Psoas muscle (tissue), 7 donors: ENCODE measurements at regions not wholly inside any gene's neighbourhood (a gene's known extent, or its start where the extent isn't known, plus 50 kb on each side); places are given as distances from the start of the nearest gene placed in this dataset.

Experiments
- ATAC-seq, 4 donors: fragments of 200-7000 bp; cut with Tn5 transposase; one replicate each; pipeline ENCODE4 v1.9.1; 2020; ENCODE audit warnings: moderate library complexity in 3 of 4, mild to moderate bottlenecking in 2 of 4
- DNase-seq, 2 donors: peaks; one replicate each; pipeline ENCODE4 v3.0.0-alpha.2; 2020
- H3K27ac ChIP-seq: fragments of 200-600 bp; one replicate; pipeline ENCODE4 v1.8.0; 2022
- H3K27me3 ChIP-seq, 3 donors: fragments of 200-600 bp in 1 of 3; one replicate each; pipeline versions ENCODE4 v1.6.1 to v1.8.0; 2013 to 2022; ENCODE audit warnings: low read length in 2 of 3, mild to moderate bottlenecking in 2 of 3, moderate library complexity in 1 of 3; ENCODE audit not compliant: insufficient read depth in 3 of 3
- H3K36me3 ChIP-seq, 2 donors: fragments of 200-600 bp in 1 of 2; one replicate each; pipeline versions ENCODE4 v1.6.1 to v1.8.0; 2013 to 2022; ENCODE audit warnings: low read depth in 1 of 2, mild to moderate bottlenecking in 1 of 2, moderate library complexity in 1 of 2; ENCODE audit not compliant: insufficient read depth in 1 of 2
- H3K4me1 ChIP-seq: fragments of 200-600 bp; one replicate; pipeline ENCODE4 v1.8.0; 2022
- H3K4me3 ChIP-seq: fragments of 200-600 bp; one replicate; pipeline ENCODE4 v1.8.0; 2022; ENCODE audit warnings: mild to moderate bottlenecking
- H3K9me3 ChIP-seq: fragments of 200-600 bp; one replicate; pipeline ENCODE4 v1.8.0; 2022
- WGBS, 3 donors: extraction: QIAGEN DNeasy Blood & Tissue Kit; methylation state at CpG; one replicate each; pipeline versions ENCODE4 v1.1.6 to v1.1.7; 2013; 5-methylcytosine and 5-hydroxymethylcytosine counted together
- intact Hi-C, 2 donors: fragments of 100-400 bp; cut with DNase I; formaldehyde crosslinking; loops; one replicate each; pipeline versions ENCODE4 v1.11.0 to v1.14.2; 2022
- TF ChIP-seq, protein P1 (sequence below): fragments of 200-600 bp; IDR thresholded peaks from one replicate; pipeline ENCODE4 v1.8.0; 2022; ENCODE audit warnings: antibody characterized with exemption
- donor health status: healthy with polysubstance abuse.
- donor health status: DM: no; HTN: no; CAD: no; lungs with moderate emphysema.
- donor health status: Bipolar disorder and iron deficiency.
- donor health status: healthy.
- donor health status: DM: yes; HTN: yes; CAD: no.
- donor health status: DM: no; HTN: no; CAD: no.
- donor health status: DM: yes; HTN: yes; CAD: no.

DNA sequence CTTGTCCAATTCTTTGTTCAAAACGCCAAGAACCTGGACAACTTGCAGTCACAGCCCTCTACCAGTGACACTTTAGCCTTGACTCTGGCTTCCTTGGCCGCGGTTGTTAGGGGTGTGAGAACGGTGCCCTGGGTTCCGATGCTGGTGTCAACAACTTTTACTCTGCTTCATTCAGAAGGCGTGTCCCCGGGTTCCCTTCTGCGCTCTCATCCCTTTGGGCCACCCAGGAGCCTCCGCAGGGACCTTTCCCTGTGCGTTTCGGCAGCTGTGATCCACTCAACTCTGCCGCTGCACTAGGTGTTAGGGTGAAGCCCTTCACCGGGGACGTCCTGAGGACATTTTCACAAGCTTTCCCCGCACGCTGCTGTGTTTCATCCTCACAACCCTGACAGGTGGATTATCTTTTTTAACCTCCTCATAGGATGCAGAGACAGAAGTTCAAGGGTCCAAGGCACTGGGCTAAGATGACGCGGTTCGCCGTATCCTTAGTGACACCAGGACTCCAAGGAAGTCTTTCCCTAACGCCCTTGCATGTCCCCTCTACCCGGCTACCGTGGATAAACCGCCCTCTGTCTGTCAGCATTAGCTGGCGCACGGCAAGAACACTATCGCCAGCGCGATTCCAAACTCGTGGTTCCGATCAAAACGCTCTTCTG, 133.5 kb upstream of the SHH start:
- ATAC-seq = no peak
- no peak overlapping the region for H3K4me3 ChIP-seq
- DNase-seq = no peak
- 94 to 97% (median 94%) methylated on average over 32 of the region's 32 CpGs for WGBS, 3 donors
- H3K9me3 ChIP-seq = no peaks in the 10 kb centered on the region
- H3K27me3 ChIP-seq = peaks cover 0 to 2% (median 0%) of the 10 kb centered on the region in 3 donors
- no peaks in the 10 kb centered on the region for H3K4me1 ChIP-seq
- no peak overlapping the region for H3K27ac ChIP-seq
- intact Hi-C loops = no loop called here
- H3K36me3 ChIP-seq = no peaks in the 10 kb centered on the region
- TF ChIP-seq, protein P1, sequence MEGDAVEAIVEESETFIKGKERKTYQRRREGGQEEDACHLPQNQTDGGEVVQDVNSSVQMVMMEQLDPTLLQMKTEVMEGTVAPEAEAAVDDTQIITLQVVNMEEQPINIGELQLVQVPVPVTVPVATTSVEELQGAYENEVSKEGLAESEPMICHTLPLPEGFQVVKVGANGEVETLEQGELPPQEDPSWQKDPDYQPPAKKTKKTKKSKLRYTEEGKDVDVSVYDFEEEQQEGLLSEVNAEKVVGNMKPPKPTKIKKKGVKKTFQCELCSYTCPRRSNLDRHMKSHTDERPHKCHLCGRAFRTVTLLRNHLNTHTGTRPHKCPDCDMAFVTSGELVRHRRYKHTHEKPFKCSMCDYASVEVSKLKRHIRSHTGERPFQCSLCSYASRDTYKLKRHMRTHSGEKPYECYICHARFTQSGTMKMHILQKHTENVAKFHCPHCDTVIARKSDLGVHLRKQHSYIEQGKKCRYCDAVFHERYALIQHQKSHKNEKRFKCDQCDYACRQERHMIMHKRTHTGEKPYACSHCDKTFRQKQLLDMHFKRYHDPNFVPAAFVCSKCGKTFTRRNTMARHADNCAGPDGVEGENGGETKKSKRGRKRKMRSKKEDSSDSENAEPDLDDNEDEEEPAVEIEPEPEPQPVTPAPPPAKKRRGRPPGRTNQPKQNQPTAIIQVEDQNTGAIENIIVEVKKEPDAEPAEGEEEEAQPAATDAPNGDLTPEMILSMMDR = no peak

DNA sequence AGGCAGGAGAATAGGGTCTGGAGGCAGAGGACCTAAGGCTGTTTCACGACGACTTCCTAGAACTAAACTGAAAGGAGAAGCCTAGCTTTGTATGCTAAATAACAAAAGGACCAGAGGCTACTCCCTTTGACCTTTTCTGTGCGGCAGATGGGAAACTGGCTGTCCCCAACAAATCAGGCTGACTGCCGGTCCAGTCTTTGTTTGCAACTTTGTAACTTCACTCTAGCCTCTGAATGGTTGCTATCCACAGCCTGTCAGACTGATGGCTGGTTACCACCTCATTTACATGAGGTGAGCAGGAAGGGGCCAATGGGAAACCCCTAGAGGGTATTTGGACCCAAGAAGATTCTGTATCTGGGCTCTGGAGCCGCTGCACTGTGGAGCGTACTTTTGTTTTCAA, 132.6 kb upstream of the SHH start:
- H3K9me3 ChIP-seq = no peaks in the 10 kb centered on the region
- TF ChIP-seq, protein P1 = no peak
- no peak for DNase-seq
- 83 to 87% (median 86%) methylated on average over 6 of the region's 6 CpGs for WGBS, 3 donors
- H3K4me3 ChIP-seq = no peak overlapping the region
- H3K36me3 ChIP-seq = no peaks in the 10 kb centered on the region
- H3K4me1 ChIP-seq = no peaks in the 10 kb centered on the region
- no peak overlapping the region for H3K27ac ChIP-seq
- H3K27me3 ChIP-seq = peaks cover 0 to 2% (median 0%) of the 10 kb centered on the region in 3 donors
- intact Hi-C loops = no loop called here
- no peak for ATAC-seq

DNA sequence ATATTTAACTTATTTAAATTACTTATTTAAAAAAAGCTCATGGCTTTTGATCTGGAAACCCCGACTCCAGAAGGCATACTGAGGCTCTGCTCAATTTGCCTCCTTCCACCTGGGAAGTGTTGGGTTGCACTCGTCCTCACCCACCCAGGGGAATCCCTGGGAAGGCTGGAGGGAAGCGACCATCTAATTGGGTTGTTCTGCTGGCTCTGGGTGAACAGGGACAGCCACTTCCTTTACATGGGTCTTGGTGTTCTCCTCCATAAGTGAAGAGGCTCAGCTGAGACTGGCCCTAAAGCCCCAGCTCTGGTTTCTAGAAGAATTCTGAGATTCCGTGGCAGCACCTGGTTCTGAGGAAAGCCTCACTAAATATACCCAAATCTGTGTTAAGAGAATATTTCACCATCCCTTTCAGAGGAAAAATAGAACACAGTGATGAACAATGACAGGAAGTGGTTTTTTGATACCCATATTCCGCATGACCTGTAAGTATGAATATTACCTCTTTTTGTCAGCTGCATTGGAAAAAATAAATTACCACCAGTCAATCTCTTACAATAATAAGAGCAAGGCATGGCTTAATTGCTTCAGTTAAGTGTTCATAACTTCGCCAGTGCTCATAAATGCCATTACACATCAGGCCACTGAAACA, 131.1 kb upstream of the SHH start:
- TF ChIP-seq, protein P1 = no peak
- Histone ChIP-seq H3K27me3 (peaks cover 0 to 2% (median 0%) of the 10 kb centered on the region in 3 donors), H3K9me3 (peaks cover 4% of the 10 kb centered on the region), H3K4me1 (no peaks in the 10 kb centered on the region), H3K4me3 (no peak overlapping the region), H3K27ac (no peak overlapping the region), H3K36me3 (no peaks in the 10 kb centered on the region)
- intact Hi-C loops = no loop called here
- ATAC-seq (no peak), DNase-seq (no peak)
- 42 to 48% (median 46%) methylated on average over 6 of the region's 6 CpGs for WGBS, 3 donors

DNA sequence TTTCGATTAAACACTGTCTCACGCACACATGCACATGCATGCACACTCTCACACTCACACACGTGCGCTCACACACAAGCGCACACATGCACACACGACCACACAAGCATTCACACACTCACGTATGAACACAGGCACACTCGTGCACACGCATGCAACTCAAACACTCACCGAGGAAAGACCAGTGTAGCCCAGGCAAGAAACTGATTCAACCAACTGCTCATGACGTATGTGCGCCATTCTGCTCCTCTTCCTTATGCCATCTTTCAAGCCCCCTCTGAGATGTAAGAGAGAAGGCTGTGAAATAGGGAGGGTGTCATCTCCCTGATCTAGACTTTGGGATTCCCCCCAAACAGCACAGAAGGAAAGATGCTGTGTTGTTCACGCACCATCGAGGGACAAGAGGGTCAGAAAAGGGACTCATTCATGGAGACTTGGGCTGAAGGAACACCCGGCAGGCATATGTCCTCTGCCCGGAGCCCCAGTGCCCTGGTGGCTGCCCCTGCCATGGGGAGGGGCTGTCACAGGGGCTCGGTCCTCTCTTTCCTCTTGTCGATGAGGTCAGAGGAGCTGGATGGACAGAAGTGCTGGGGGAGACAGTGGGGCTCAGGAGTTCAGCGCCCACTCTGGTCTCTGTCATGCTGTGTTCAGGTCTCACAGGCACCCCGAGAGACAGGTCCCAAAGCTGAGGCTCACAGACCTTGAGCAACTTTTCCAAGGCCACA, 130.1 kb upstream of the SHH start:
- H3K9me3 ChIP-seq = peaks cover 4% of the 10 kb centered on the region
- DNase-seq (no peak), ATAC-seq (no peak)
- H3K27me3 ChIP-seq = peaks cover 0 to 2% (median 0%) of the 10 kb centered on the region in 3 donors
- intact Hi-C loops = no loop called here
- H3K27ac ChIP-seq = no peak overlapping the region
- no peak overlapping the region for H3K4me3 ChIP-seq
- H3K4me1 ChIP-seq = no peaks in the 10 kb centered on the region
- 76 to 82% (median 80%) methylated on average over 19 to 20 of the region's 20 CpGs for WGBS, 3 donors
- H3K36me3 ChIP-seq = no peaks in the 10 kb centered on the region
- TF ChIP-seq, protein P1 = no peak
